Stomach smooth muscle (tissue), 2 donors: ENCODE measurements at regions not wholly inside any gene's neighbourhood (a gene's known extent, or its start where the extent isn't known, plus 50 kb on each side); places are given as distances from the start of the nearest gene placed in this dataset.
"Not testable (repeated sequence)": the region's sequence is repeated elsewhere in the genome, so short reads cannot be mapped to it uniquely, and the experiment has no call there.

Experiments
- H3K27ac ChIP-seq: one replicate; pipeline ENCODE4 v1.7.0; 2013; ENCODE audit warnings: mild to moderate bottlenecking, low read length, inconsistent platforms
- H3K27me3 ChIP-seq, 2 donors: one replicate each; pipeline ENCODE4 v1.7.0; 2013; ENCODE audit warnings: low read length in 2 of 2; ENCODE audit not compliant: insufficient read depth in 2 of 2, control insufficient read depth in 1 of 2
- H3K36me3 ChIP-seq, 2 donors: one replicate each; pipeline ENCODE4 v1.7.0; 2013; ENCODE audit warnings: low read length in 2 of 2; ENCODE audit not compliant: control insufficient read depth in 2 of 2, insufficient read depth in 2 of 2
- H3K4me1 ChIP-seq: one replicate; pipeline ENCODE4 v1.7.0; 2013; ENCODE audit warnings: low read length; ENCODE audit not compliant: control insufficient read depth, insufficient read depth
- H3K4me3 ChIP-seq, 2 donors: one replicate each; pipeline ENCODE4 v1.7.0; 2013; ENCODE audit warnings: low read length in 2 of 2
- H3K9ac ChIP-seq, 2 donors: one replicate each; pipeline ENCODE4 v1.7.0; 2013; ENCODE audit warnings: low read length in 2 of 2, mild to moderate bottlenecking in 1 of 2
- H3K9me3 ChIP-seq, 2 donors: one replicate each; pipeline ENCODE4 v1.7.0; 2013; ENCODE audit warnings: low read length in 2 of 2; ENCODE audit not compliant: control insufficient read depth in 2 of 2
- donor health status: healthy.
- donor health status: Pancreatic carcinoma.

GRCh38 chr10:2791774-2792443 is 275.4 kb upstream of the PFKP start:
- H3K4me1 ChIP-seq = no peaks in the 10 kb centered on the region
- H3K36me3 ChIP-seq = no peaks in the 10 kb centered on the region
- no peak overlapping the region for H3K9ac ChIP-seq
- H3K27me3 ChIP-seq = no peaks in the 10 kb centered on the region
- no peaks in the 10 kb centered on the region for H3K9me3 ChIP-seq
- H3K27ac ChIP-seq = no peak overlapping the region
- H3K4me3 ChIP-seq = no peak overlapping the region

- no peaks in the 10 kb centered on the region for H3K27me3 ChIP-seq
- no peaks in the 10 kb centered on the region for H3K4me1 ChIP-seq
- H3K36me3 ChIP-seq = no peaks in the 10 kb centered on the region
- H3K9ac ChIP-seq = no peak overlapping the region
- no peak overlapping the region for H3K27ac ChIP-seq
- H3K9me3 ChIP-seq = no peaks in the 10 kb centered on the region
- no peak overlapping the region for H3K4me3 ChIP-seq
Measured at GRCh38 chr10:2790396-2791188, 276.8 kb upstream of the PFKP start.

GRCh38 chr10:2786251-2786650 is 281.1 kb upstream of the PFKP start:
- H3K27me3 ChIP-seq = peaks cover 0 to 4% of the 10 kb centered on the region in 2 donors
- H3K9me3 ChIP-seq = no peaks in the 10 kb centered on the region
- H3K4me3 ChIP-seq = no peak overlapping the region
- H3K27ac ChIP-seq = no peak overlapping the region
- H3K9ac ChIP-seq = no peak overlapping the region
- H3K36me3 ChIP-seq = no peaks in the 10 kb centered on the region
- H3K4me1 ChIP-seq = no peaks in the 10 kb centered on the region

DNA sequence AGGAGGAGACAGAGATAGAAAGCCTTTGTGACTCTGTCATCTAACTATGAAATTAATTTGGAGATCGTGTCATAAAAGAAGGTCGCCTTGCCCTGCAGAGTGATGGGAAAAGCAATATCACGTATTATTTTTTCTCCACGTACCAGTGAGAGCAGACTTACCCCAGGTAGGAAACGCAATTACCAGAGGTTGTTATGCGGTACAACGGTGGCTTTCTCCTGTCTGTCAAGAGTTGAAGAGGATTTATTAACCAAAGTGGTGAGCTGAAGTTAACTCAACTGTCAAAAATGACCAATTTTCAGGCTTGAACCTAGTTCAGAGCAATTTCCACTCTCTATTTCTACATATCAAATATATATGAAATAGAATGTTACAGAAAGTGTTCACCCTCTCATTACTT is 282.6 kb upstream of the PFKP start:
- Histone ChIP-seq H3K9me3 (peaks cover 0 to 4% of the 10 kb centered on the region in 2 donors), H3K27ac (no peak overlapping the region), H3K4me3 (no peak overlapping the region), H3K4me1 (no peaks in the 10 kb centered on the region), H3K36me3 (no peaks in the 10 kb centered on the region), H3K9ac (no peak overlapping the region), H3K27me3 (peaks cover 0 to 4% of the 10 kb centered on the region in 2 donors)

DNA sequence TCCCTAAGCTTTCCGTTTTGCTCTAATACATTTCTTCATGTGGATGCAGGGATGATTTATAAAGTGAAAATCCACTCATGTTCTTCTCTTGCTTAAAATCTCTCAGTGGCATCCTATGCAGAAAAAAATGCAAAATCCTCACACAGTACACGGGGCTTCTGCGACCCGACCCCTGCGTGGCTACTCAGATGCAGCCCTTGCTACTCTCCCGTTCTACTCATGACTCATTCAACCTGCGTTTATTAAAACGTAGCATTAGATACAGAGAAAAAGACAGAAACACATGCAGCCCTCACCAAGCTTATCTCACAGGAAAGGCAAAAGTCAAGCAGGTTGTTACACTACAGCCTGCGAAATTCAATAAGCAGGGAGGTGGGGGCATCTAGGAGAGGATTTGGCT is 284.4 kb upstream of the PFKP start:
- no peak overlapping the region for H3K4me3 ChIP-seq
- no peak overlapping the region for H3K9ac ChIP-seq
- H3K36me3 ChIP-seq = no peaks in the 10 kb centered on the region
- peaks cover 0 to 4% of the 10 kb centered on the region in 2 donors for H3K27me3 ChIP-seq
- H3K9me3 ChIP-seq = peaks cover 0 to 4% of the 10 kb centered on the region in 2 donors
- H3K4me1 ChIP-seq = no peaks in the 10 kb centered on the region
- H3K27ac ChIP-seq = no peak overlapping the region

DNA sequence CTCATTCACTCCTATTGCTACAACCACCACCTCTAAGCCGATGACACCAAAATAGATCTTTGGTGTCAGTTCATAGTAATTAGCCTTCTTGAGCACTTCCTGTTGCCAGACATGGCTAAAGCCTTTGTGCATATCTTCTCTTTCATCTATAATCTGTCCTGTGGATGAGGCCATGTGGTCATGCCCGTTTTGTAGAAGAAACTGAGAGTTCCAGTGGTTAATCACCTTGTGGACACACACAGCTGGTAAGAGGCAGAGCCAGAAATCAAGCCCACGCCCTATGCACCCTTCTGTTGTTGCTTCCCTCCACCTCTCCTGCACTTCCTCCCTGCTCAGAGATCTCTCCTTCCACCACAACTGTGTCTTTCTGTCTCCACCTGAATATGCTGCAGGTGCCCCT is 285.1 kb upstream of the PFKP start:
- no peaks in the 10 kb centered on the region for H3K4me1 ChIP-seq
- H3K27me3 ChIP-seq = peaks cover 0 to 4% of the 10 kb centered on the region in 2 donors
- no peak overlapping the region for H3K9ac ChIP-seq
- H3K9me3 ChIP-seq = peaks cover 0 to 4% of the 10 kb centered on the region in 2 donors
- H3K4me3 ChIP-seq = no peak overlapping the region
- H3K27ac ChIP-seq = no peak overlapping the region
- no peaks in the 10 kb centered on the region for H3K36me3 ChIP-seq

DNA sequence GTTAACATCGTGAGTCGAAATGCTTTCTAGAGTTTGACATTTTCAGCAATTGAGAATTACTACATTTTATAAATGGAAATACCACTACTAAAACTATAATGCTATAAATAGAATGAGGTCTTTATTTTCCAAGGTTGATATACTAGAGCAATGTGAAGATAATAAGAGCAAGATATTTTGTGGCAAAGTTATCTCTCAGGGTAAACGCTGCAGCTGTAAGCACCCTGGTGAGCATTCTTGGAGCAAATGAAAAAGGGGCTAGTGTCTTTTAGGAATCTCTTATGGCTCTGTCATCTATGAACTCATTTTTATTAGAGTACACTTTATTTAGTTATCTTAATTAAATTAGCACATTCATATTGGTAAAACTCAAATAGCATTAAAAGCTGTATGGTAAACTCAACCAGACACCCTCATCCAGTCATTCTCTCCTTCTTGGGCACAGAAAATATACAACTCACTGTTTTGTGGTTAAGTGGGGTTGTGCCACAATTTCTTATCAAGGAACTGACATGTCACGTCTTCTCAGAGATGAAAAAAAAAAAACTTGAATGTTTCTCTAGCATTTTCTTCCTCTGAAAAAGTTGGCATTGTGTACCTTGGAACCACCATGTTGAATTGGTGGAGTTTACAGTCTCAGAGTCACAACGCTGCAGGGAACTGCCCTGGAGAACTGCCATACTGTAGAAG is 289.5 kb upstream of the PFKP start:
- H3K27ac ChIP-seq = no peak overlapping the region
- H3K4me3 ChIP-seq = no peak overlapping the region
- H3K4me1 ChIP-seq = peaks cover 3% of the 10 kb centered on the region
- no peaks in the 10 kb centered on the region for H3K36me3 ChIP-seq
- H3K9ac ChIP-seq = no peak overlapping the region
- peaks cover 0 to 4% of the 10 kb centered on the region in 2 donors for H3K9me3 ChIP-seq
- H3K27me3 ChIP-seq = peaks cover 4% of the 10 kb centered on the region in 2 donors

DNA sequence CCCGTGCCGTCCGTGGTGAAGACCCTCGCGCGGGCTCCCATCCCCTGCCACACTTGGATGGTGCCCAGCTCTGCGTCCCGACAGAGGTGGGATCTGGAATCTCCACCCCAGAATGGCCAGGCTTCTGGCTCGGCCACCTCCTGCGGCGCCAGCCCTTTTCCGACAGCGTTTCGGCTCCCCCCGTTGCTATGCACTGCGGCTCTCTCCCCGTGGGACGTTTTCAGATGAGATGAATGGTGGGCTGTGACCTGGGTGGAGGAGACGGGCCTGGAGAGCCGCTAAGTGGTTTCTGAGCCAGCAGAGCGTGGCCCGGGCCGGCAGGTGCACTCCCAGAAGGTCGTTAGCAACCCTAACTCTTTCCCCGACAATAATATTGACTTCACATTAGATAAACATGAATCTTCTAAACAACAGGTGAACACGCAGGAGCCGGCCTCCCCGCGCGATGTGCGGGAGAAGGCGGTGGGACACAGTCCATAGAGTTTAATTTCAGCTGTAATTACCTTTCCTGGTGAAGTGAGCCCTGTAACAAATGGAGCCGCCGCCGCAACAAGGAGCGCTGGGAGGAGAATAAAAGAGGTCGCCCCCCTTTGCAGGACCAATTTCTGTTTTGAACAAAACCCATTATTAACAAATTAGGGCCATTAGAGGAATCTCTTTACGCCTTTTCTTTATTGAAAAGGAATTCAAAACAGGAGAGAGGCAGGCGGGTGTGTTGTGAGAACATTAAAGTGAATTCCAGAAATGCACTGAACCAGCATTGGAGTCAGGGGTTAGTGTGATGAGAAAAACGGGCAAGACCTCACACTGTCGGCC is 294.3 kb upstream of the PFKP start:
- Histone ChIP-seq H3K4me1 (peaks cover 3% of the 10 kb centered on the region), H3K27me3 (peaks cover 3 to 12% of the 10 kb centered on the region in 2 donors), H3K4me3 (no peak overlapping the region), H3K9me3 (no peaks in the 10 kb centered on the region), H3K36me3 (no peaks in the 10 kb centered on the region), H3K9ac (no peak overlapping the region), H3K27ac (no peak overlapping the region)

DNA sequence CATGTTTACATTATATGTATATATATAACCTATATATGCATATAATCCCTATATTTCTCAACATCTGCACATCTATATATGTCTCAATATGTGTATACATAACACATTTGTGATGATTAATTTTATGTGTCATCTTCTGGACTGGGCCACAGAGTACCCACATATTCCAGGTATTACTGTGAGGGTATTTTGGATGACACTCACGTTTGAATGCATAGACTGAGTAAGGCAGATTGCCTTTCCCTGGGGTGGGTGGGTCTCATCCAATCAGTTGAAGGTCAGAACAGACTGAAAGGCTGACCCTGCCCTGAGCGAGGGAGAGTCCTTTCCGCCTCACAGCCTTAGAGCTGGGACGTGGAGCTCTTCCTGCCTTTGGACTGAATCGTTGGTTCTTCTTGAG is 295.2 kb upstream of the PFKP start:
- Histone ChIP-seq H3K36me3 (no peaks in the 10 kb centered on the region), H3K4me3 (no peak overlapping the region), H3K4me1 (peaks cover 3% of the 10 kb centered on the region), H3K27ac (no peak overlapping the region), H3K9ac (no peak overlapping the region), H3K9me3 (no peaks in the 10 kb centered on the region), H3K27me3 (peaks cover 3 to 12% of the 10 kb centered on the region in 2 donors)

DNA sequence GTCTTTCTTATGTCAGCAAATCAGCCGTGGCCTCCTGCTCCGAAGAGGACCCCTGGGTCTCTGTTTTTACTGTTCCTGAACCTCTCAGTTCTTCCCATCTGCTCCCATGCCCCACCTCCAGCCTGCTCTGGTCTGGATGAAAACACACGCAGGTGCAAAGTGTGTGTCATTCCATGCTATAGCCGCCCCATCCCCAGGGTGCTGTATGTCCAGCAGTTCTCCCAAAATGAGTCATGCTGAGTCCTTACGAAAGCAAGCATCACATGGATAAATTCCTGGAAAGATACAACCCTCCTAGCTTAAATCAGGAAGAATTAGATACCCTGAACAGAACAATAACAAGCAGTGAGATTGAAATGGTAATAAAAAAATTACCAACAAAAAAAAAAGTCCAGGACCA is 300.1 kb upstream of the PFKP start:
- H3K4me3 ChIP-seq, H3K27ac ChIP-seq, H3K9me3 ChIP-seq, H3K27me3 ChIP-seq, H3K9ac ChIP-seq, H3K36me3 ChIP-seq, H3K4me1 ChIP-seq: not testable (repeated sequence)
